CD14-positive monocyte (primary cell): ENCODE measurements at regions not wholly inside any gene's neighbourhood (a gene's known extent, or its start where the extent isn't known, plus 50 kb on each side); places are given as distances from the start of the nearest gene placed in this dataset.

ENCODE experiments used
- DNase-seq, 3 donors: peaks; one replicate each; pipeline ENCODE4 v3.0.0-alpha.2; 2011 to 2022
- H2AFZ ChIP-seq: 2 replicates; pipeline ENCODE4 v1.6.0; 2012; ENCODE audit warnings: mild to moderate bottlenecking, low read depth, low read length, inconsistent platforms; ENCODE audit not compliant: insufficient read depth, poor library complexity, severe bottlenecking
- H3K27ac ChIP-seq, 2 donors: 1 replicate in 1 of 2; 2 replicates in 1 of 2; pipeline ENCODE4 v1.5.1; 2012 to 2013; ENCODE audit warnings: low read length in 2 of 2, control low read depth in 1 of 2, inconsistent platforms in 1 of 2, low read depth in 1 of 2, mild to moderate bottlenecking in 1 of 2
- H3K27me3 ChIP-seq, 2 donors: one replicate each; pipeline versions ENCODE4 v1.6.0 to v1.6.1; 2011 to 2013; ENCODE audit warnings: low read length in 2 of 2; ENCODE audit not compliant: control insufficient read depth in 2 of 2, insufficient read depth in 2 of 2
- H3K36me3 ChIP-seq, 2 donors: replicated peaks in 1 of 2; 1 replicate in 1 of 2; 2 replicates in 1 of 2; pipeline versions ENCODE4 v1.5.1 to v1.6.1; 2012 to 2013; ENCODE audit warnings: low read length in 2 of 2, control low read depth in 1 of 2, inconsistent platforms in 1 of 2, mild to moderate bottlenecking in 1 of 2; ENCODE audit not compliant: insufficient read depth in 2 of 2, control insufficient read depth in 1 of 2
- H3K4me1 ChIP-seq, 2 donors: 1 replicate in 1 of 2; 2 replicates in 1 of 2; pipeline versions ENCODE4 v1.5.1 to v1.6.1; 2012 to 2013; ENCODE audit warnings: low read length in 2 of 2, control low read depth in 1 of 2, inconsistent platforms in 1 of 2, mild to moderate bottlenecking in 1 of 2, moderate library complexity in 1 of 2; ENCODE audit not compliant: insufficient read depth in 2 of 2, control insufficient read depth in 1 of 2
- H3K4me2 ChIP-seq: replicated peaks from 2 replicates; pipeline ENCODE3; 2012; ENCODE audit warnings: low read length, moderate library complexity, mild to moderate bottlenecking; ENCODE audit not compliant: poor library complexity, severe bottlenecking; ENCODE audit errors: extremely low read depth
- H3K4me3 ChIP-seq, 3 experiments: fragments of 200-600 bp in 1 of 3; sonication (generic) in 1 of 3; replicated peaks in 1 of 3; 1 replicate in 2 of 3; 2 replicates in 1 of 3; pipeline ENCODE4 v1.5.1; 2011 to 2013; ENCODE audit warnings: low read length in 3 of 3, mild to moderate bottlenecking in 3 of 3, control low read depth in 2 of 3, low read depth in 2 of 3, inconsistent platforms in 1 of 3, moderate library complexity in 1 of 3
- H3K79me2 ChIP-seq: 2 replicates; pipeline ENCODE4 v1.6.0; 2012; ENCODE audit warnings: mild to moderate bottlenecking, control low read depth, inconsistent platforms, low read length, moderate library complexity; ENCODE audit not compliant: insufficient read depth
- H3K9ac ChIP-seq: 2 replicates; pipeline ENCODE4 v1.6.0; 2017; ENCODE audit warnings: low read length, mild to moderate bottlenecking; ENCODE audit not compliant: insufficient read depth, poor library complexity, severe bottlenecking
- H3K9me3 ChIP-seq, 2 donors: replicated peaks in 1 of 2; 1 replicate in 1 of 2; 2 replicates in 1 of 2; pipeline versions ENCODE4 v1.5.1 to v1.6.1; 2012 to 2013; ENCODE audit warnings: low read length in 2 of 2, control low read depth in 1 of 2; ENCODE audit not compliant: control insufficient read depth in 1 of 2, insufficient read depth in 1 of 2
- H4K20me1 ChIP-seq: 2 replicates; pipeline ENCODE4 v1.6.0; 2012; ENCODE audit warnings: mild to moderate bottlenecking, low read length, control low read depth, moderate library complexity; ENCODE audit not compliant: insufficient read depth
- H3K27ac Mint-ChIP-seq, 7 donors: one replicate each; pipeline ENCODE4 v1.8.0; 2020; ENCODE audit warnings: mild to moderate bottlenecking in 7 of 7, mixed read lengths in 7 of 7, moderate library complexity in 6 of 7, inconsistent platforms in 2 of 7
- H3K27me3 Mint-ChIP-seq, 3 donors: one replicate each; pipeline ENCODE4 v1.8.0; 2021 to 2022; ENCODE audit warnings: low read depth in 3 of 3, mild to moderate bottlenecking in 3 of 3, mixed read lengths in 3 of 3, moderate library complexity in 3 of 3, inconsistent platforms in 1 of 3
- H3K36me3 Mint-ChIP-seq, 2 donors: one replicate each; pipeline ENCODE4 v1.8.0; 2020; ENCODE audit warnings: mixed read lengths in 2 of 2, inconsistent platforms in 1 of 2, mild to moderate bottlenecking in 1 of 2
- H3K4me1 Mint-ChIP-seq: one replicate; pipeline ENCODE4 v1.8.0; 2020; ENCODE audit warnings: mild to moderate bottlenecking, mixed read lengths
- H3K4me3 Mint-ChIP-seq, 2 donors: one replicate each; pipeline ENCODE4 v1.8.0; 2020; ENCODE audit warnings: mild to moderate bottlenecking in 2 of 2, mixed read lengths in 2 of 2, moderate library complexity in 1 of 2
- H3K9me3 Mint-ChIP-seq, 7 donors: one replicate each; pipeline ENCODE4 v1.8.0; 2020 to 2022; ENCODE audit warnings: mixed read lengths in 7 of 7, mild to moderate bottlenecking in 6 of 7, moderate library complexity in 6 of 7, inconsistent platforms in 2 of 7
- WGBS: methylation state at CpG from one replicate; pipeline ENCODE4 v1.1.5; 2013; ENCODE audit warnings: missing lambda C conversion rate; ENCODE audit not compliant: insufficient coverage; 5-methylcytosine and 5-hydroxymethylcytosine counted together
- intact Hi-C, 2 donors: fragments of 100-400 bp; cut with micrococcal nuclease; formaldehyde crosslinking; loops; one replicate each; pipeline versions ENCODE4 v1.15.0 to v1.15.1; 2023
- TF ChIP-seq, protein P1 (sequence below): fragments of 200-600 bp; IDR thresholded peaks from one replicate; pipeline ENCODE4 v1.8.0; 2022; ENCODE audit warnings: antibody characterized with exemption, mild to moderate bottlenecking

DNA sequence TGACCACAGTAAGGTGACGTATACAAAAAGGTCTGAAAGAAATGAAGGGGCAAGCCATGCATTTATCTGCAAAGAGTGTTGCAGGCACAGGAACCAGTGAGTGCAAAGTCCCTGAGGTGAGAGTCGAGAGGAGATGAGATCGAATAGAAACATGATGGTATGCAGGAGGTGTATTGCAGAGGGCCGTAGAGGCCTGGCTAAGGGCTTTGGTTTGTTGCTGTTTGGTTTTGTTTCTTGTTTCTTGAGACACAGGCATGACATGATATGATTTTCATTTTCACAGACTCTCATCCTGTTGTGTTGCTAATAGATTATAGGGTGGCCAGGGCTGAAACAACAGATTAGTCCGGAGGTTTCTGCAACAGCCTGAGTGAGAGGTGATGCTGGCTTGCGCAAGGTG, 80.4 kb downstream of the HSPH1 start:
- intact Hi-C loops, result no loop called here
- Mint-ChIP-seq H3K9me3 (peaks cover 0 to 6% (median 0%) of the 10 kb centered on the region in 7 donors), H3K27ac (no peak overlapping the region), H3K27me3 (peaks cover 4 to 7% (median 7%) of the 10 kb centered on the region in 3 donors), H3K4me3 (no peak overlapping the region), H3K4me1 (no peaks in the 10 kb centered on the region), H3K36me3 (no peaks in the 10 kb centered on the region)
- H3K4me2 ChIP-seq, result no peak overlapping the region
- no peak overlapping the region for H3K9ac ChIP-seq
- no peaks in the 10 kb centered on the region for H4K20me1 ChIP-seq
- no peaks in the 10 kb centered on the region for H3K36me3 ChIP-seq
- H2AFZ ChIP-seq, result no peak overlapping the region
- no peaks in the 10 kb centered on the region for H3K79me2 ChIP-seq
- DNase-seq, result no peak
- no peaks in the 10 kb centered on the region for H3K27me3 ChIP-seq
- TF ChIP-seq, protein P1, sequence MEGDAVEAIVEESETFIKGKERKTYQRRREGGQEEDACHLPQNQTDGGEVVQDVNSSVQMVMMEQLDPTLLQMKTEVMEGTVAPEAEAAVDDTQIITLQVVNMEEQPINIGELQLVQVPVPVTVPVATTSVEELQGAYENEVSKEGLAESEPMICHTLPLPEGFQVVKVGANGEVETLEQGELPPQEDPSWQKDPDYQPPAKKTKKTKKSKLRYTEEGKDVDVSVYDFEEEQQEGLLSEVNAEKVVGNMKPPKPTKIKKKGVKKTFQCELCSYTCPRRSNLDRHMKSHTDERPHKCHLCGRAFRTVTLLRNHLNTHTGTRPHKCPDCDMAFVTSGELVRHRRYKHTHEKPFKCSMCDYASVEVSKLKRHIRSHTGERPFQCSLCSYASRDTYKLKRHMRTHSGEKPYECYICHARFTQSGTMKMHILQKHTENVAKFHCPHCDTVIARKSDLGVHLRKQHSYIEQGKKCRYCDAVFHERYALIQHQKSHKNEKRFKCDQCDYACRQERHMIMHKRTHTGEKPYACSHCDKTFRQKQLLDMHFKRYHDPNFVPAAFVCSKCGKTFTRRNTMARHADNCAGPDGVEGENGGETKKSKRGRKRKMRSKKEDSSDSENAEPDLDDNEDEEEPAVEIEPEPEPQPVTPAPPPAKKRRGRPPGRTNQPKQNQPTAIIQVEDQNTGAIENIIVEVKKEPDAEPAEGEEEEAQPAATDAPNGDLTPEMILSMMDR, result no peak
- no peak overlapping the region for H3K27ac ChIP-seq
- H3K4me1 ChIP-seq, result no peaks in the 10 kb centered on the region
- no peak overlapping the region for H3K4me3 ChIP-seq
- 65% methylated on average over 2 of the region's 6 CpGs for WGBS
- no peaks in the 10 kb centered on the region for H3K9me3 ChIP-seq

DNA sequence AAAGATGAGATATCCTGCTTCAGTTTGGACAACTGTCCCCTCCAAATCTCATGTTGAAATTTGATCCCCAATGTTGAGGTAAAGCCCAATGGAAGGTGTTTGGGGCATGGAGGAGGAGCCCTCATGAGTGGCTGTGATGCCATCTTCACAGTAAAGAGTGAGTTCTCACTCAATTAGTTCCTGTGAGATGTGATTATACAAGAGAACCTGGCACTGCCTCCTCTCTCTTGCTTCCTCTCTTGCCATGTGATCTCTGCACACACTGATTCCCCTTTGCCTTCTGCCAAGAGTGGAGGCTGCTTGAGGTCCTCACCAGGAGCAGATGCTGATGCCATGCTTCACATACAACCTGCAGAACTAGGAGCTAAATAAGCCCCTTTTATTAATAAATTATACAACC, 86.9 kb downstream of the HSPH1 start:
- no peak overlapping the region for H2AFZ ChIP-seq
- no peak overlapping the region for H3K4me2 ChIP-seq
- Mint-ChIP-seq H3K36me3 (no peaks in the 10 kb centered on the region), H3K9me3 (peaks cover 0 to 9% (median 1%) of the 10 kb centered on the region in 7 donors), H3K27me3 (peaks cover 2 to 11% (median 7%) of the 10 kb centered on the region in 3 donors), H3K4me3 (no peak overlapping the region), H3K4me1 (peaks cover 2% of the 10 kb centered on the region), H3K27ac (no peak overlapping the region)
- no peaks in the 10 kb centered on the region for H4K20me1 ChIP-seq
- no peaks in the 10 kb centered on the region for H3K9me3 ChIP-seq
- H3K27ac ChIP-seq, result no peak overlapping the region
- no peaks in the 10 kb centered on the region for H3K36me3 ChIP-seq
- no peak overlapping the region for H3K4me3 ChIP-seq
- no peak for DNase-seq
- H3K4me1 ChIP-seq, result no peaks in the 10 kb centered on the region
- TF ChIP-seq, protein P1, result no peak
- no peaks in the 10 kb centered on the region for H3K27me3 ChIP-seq
- H3K9ac ChIP-seq, result no peak overlapping the region
- no peaks in the 10 kb centered on the region for H3K79me2 ChIP-seq
- intact Hi-C loops, result no loop called here
